ENCODE measurements at regions not wholly inside any gene's neighbourhood (a gene's known extent, or its start where the extent isn't known, plus 50 kb on each side); places are given as distances from the start of the nearest gene placed in this dataset.
A peak's percentile ranks its signal among the peaks of the same experiment; 100 is the strongest.

GRCh38 chr4:3343358-3343757, 50.5 kb downstream of the RGS12 start:
- DNase-seq, result no peak

GRCh38 chr4:3344104-3344503, 51.3 kb downstream of the RGS12 start:
- DNase-seq, result no peak

GRCh38 chr4:3344596-3344995, 51.8 kb downstream of the RGS12 start:
- no peak for DNase-seq

GRCh38 chr4:3345384-3345783, 52.6 kb downstream of the RGS12 start:
- no peak for DNase-seq

DNA sequence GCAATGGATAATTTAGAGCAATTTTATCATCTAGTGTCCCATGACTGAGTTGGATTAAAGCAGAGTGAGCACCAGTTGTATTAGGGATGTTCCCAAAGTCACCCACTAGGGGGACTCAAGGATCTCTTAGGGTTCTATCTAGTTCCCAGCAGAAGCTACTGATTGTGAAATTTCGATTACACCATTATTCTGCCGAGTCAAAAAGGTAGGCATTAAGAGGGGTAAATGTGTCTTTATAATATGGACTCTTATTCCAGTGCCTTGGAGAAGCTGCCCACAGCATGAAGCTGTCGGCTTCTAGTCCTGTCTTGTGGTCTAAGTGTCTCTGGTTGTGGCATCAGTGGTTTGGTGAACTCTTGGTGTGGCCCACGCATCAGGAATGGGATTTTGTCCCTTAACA, 53.3 kb downstream of the RGS12 start:
- peak; percentile 88 for DNase-seq

DNA sequence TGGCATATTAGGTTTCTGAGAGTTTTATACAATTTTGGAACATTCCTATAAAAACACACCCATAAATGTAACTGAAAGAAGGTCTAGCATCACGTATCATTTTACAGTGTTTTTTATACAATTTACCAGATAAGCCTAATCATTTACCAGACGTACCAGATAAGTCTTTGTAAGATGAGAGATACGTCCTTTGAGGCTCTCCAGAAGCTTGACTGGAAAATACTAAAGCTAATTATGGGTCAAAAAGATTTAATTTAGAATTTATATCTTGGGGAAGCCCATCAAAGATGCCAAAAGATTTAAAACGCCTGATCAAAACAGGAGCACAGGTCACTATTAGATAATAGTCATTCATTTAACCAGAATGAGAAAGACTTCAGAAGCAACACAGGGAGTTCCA, 55.0 kb downstream of the RGS12 start:
- DNase-seq, result no peak

DNA sequence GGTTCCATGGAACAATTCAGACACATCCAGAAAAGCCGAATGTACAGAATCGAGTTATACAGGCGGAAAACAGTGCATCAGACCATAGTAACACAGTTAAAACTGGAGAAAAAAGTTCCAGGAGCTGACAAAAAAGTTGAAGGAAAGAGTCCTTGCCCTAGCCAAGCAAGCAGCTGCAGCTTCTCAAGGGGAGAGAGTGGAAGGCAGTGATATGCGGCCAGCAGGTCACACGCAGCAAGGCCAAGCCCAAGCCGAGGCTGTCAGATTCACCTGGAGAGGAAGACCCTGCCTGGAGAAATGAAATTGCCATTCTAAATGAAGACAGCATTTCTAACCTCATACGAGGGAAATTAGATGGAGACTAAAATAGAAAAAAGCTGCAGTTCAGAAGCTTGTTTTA, 55.8 kb downstream of the RGS12 start:
- no peak for DNase-seq

DNA sequence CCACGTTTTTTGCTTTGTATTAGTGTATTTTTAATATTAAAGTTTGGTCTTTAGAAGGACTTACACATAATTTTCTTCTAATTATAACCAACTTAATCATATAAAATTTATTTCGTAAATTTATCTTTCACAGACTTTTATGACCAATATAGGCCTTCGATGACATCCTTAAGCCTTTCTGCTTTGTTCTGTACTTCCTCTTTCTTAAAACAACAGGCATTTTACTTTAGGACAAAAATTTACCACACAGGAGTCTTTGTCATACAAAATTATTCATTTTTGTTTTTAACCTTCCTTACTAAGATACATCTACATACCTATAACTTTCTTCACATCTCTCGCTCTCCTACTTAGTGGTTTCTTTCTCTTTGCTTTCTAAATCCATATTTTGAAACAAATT, 56.3 kb downstream of the RGS12 start:
- DNase-seq, result peak; percentile 21

DNA sequence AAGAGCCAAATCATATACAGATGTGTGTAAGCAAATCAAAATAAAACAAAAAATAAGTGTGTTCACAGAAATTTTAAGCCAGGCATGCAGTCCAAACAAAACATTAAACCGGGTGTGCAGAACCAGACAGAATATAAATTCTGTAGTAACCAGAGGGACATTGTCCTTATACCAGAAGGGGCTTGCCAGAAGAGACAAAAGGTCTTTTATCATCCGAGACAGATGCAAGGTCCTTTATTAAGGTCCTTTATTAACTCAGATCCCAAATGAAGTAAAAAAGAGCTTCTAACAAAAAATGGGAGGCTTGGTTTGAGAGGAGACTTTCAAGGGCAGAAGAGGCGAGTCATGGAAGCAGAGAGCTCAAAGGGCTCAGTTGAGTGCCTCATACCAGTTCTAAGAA, 59.2 kb downstream of the RGS12 start:
- no peak for DNase-seq

GRCh38 chr4:3352505-3352904, 59.7 kb downstream of the RGS12 start:
- DNase-seq, result no peak

DNA sequence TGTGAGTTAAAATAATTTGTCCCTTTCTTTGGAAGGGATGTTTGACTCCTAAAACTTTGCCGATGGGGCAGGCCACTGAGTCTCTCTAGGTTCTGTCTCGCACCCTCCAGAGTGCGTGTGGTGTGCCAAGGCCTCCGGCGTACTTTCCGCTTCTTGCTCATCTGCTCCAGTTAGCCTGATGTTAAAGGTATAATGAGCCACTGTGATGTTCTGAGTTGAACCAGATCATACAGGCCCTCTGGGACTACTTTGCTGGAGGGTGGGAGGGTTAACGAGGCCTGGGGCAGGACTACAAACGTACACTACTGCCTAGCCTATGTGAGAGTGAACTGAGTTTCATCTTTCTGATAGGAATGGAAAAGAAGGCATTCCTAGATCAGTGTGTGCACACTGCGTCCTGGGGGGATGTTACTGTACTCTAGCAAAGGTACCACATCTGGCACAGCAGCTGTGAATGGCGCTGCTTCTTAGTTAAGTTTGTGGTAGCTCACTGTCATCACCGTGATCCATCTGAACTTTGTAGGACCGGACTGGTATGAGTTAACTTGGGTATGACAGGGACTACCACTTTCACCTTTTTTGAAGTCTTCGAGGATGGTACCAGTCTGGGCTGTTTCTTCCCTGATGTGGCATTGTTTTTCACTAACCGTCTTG, 60.2 kb downstream of the RGS12 start:
- no peak for DNase-seq

DNA sequence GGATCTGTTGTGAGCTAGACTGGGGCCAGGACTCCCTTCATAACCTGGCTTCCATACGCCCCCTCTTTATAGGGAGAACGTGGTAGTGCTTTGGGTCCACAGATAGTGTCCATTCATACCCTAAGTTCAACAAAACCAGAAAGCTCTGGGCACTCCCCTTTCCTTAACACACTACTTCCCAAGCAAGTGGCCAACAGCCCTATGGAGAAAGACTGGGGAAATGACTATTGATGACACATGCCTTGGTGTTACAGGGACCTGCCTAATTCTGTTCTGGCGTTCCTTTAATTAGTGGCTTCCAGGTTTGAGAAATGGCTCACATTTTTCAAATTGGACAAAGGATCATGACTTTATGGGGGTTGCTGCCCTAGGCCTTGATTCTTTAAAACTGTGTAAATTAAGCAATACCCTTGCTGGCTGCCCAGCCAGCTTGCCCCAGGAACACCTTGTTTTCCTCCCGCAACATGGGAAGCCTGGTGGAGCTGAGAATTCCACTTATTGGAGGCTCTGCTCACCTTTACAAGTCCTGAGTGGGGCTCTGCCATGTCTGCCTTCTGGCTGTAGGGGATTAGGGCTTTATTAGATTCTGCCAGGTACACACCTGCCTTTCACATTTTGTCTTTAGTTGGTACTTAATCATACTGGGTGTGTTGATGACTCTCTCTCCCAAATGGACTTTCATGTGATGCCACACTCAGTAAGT, 61.1 kb downstream of the RGS12 start:
- DNase-seq, result peak; percentile 75

GRCh38 chr4:3354455-3354811, 61.6 kb downstream of the RGS12 start:
- no peak for DNase-seq

- DNase-seq, result peak; percentile 94
These were observed 62.5 kb downstream of the RGS12 start for GRCh38 chr4:3355266-3355748.

DNA sequence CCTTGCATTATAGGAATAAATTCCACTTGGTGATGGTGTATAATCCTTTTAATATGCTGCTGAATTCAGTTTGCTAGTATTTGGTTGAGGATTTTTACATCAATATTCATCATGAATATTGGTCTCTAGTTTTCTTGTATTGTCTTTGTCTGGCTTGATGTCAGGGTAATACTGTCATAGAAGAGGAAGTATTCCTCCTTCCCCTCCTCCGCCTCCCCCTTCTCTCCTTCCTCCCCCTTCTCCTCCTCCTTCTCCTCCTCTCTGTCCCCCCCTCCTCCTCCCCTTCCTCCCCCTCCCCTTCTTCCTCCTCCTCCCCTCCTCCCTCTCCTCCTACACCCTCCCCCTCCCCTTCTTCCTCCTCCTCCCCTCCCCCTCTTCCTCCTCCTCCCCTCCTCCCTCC, 65.8 kb downstream of the RGS12 start:
- DNase-seq, result no peak

DNA sequence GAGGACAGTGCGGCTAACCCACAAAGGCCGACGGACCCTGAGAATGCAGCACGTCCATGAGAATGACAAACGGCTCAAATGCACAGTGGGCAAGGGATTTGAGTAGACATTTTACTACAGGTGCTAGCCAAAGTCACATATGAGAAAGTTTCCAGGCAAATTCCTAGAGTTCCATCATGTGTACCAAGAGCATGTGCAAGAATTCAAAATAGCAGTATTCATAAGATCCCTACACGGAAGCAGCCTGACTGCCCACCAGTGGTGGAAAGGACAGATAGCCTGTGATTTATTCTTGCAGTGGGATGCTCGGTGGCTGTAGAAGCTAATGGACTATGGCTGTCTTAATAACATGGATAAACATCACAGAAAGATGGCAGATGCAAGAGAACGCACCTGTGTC, 68.0 kb downstream of the RGS12 start:
- no peak for DNase-seq

- DNase-seq, result no peak
These were observed 68.6 kb downstream of the RGS12 start for GRCh38 chr4:3361406-3361805.

DNA sequence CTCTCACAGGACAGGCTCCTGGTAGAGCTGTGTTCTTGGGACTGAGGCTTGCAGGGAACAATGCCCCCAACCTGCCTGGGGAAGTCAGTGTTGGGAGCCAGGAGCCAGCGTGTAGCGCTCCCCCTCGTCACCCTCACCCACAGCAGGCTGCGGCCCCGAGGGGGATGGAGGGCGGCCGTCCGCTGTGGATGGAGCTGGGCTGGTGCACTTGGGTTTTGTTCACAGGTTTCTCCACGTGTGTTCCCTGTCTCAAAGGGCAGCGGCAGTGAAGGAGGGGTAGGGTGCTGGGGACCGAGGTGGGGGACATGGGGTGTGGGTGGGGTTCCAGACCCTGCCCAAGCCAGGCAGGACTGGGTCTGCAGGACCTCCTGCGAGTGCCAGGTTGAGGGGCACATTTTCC, 69.1 kb downstream of the RGS12 start:
- DNase-seq, result no peak

- DNase-seq, result no peak
These were observed 69.8 kb downstream of the RGS12 start for GRCh38 chr4:3362431-3363287.

DNA sequence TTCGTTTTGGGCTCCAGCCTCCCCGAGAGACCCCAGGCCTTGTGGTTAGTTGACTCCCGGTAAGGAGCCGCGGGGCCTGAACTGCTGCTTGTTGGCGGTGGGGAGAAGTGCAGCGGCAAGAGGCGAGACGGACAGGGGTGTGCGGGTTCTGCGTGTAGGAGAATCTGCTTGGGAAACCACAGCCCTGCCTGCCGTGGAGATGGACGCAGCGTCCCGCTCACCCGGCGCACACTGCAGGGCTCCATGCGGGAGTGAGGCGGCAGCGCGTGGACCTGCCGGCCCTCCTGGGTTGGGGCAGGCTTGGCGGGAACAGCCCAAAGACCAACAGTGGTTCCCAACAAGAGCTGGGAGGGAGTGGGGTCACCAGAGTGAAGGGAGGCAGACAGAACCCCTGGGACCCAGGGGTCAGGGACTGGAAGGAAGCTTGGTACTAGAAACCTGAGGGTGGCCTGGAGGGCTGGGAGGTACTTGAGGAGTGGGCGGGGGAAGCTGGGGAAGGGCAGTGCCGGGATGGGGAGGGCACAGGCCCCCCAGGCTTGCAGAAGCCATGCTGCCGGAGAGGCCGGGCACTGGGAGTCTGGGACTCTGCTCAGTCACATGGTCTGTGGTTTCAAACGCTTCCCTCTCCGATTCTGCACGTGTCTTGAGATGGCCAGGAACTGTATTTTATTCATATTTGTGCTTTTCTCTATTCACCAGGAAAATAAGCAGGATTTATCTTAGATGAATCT, 70.8 kb downstream of the RGS12 start:
- no peak for DNase-seq

GRCh38 chr4:3364199-3364598, 71.4 kb downstream of the RGS12 start:
- DNase-seq, result no peak

GRCh38 chr4:3364634-3365314, 72.0 kb downstream of the RGS12 start:
- no peak for DNase-seq

- no peak for DNase-seq
These were observed 72.5 kb downstream of the RGS12 start for GRCh38 chr4:3365326-3365725.

All from inflammatory macrophage treated with lipopolysaccharide for 4 hours (primary cell).